ENCODE measurements at regions not wholly inside any gene's neighbourhood (a gene's known extent, or its start where the extent isn't known, plus 50 kb on each side); places are given as distances from the start of the nearest gene placed in this dataset.

- TF ChIP-seq CTCF (IDR thresholded peaks at IDR 0.05; ENCODE audit: control extremely low read depth in 1 of 3, insufficient read depth in 1 of 3, low read depth in 1 of 3, low read length in 3 of 3) (no peak), MAX (IDR thresholded peaks at IDR 0.05) (no peak), EGR1 (IDR thresholded peaks at IDR 0.05; ENCODE audit: borderline replicate concordance, low read depth, low read length) (no peak), POLR2AphosphoS5 (IDR thresholded peaks at IDR 0.05; ENCODE audit: low read depth, low read length) (no peak), TAF1 (IDR thresholded peaks at IDR 0.05; ENCODE audit: low read depth, low read length) (no peak)
Measured at GRCh38 chr16:55391760-55392375, 67.9 kb downstream of the IRX6 start.

Measured in H1 (cell line).